ENCODE measurements at regions not wholly inside any gene's neighbourhood (a gene's known extent, or its start where the extent isn't known, plus 50 kb on each side); places are given as distances from the start of the nearest gene placed in this dataset.

DNA sequence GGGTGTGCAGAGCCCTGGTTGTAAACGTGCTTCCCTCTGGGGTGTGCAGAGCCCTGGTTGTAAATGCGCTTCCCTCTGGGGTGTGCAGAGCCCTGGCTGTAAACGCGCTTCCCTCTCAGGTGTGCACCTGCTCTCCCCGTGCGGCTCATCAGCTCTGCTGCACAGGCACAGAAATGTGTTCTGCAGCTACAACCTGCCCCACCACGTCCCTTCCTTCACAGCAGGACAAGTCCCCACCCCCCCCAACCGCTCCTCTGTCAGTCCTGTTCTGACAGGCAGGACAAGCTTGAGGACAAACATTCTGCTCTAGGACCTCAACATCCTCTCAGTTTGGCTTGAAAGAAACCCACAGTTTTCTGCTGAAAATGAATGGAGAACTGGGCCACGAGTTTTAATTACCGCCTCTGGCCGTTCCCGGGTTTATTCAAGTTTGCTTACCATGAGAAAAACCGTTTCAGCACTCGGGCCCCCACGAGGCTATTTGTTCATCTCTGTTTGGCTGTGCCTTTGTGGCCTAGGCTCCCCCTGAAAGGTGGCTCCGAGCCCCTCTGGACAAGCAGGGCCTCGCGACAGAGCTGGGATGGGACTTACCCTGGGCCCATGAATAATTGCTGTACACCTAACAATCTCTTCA, 81.0 kb upstream of the ASB18 start:
- TF ChIP-seq, protein P1, sequence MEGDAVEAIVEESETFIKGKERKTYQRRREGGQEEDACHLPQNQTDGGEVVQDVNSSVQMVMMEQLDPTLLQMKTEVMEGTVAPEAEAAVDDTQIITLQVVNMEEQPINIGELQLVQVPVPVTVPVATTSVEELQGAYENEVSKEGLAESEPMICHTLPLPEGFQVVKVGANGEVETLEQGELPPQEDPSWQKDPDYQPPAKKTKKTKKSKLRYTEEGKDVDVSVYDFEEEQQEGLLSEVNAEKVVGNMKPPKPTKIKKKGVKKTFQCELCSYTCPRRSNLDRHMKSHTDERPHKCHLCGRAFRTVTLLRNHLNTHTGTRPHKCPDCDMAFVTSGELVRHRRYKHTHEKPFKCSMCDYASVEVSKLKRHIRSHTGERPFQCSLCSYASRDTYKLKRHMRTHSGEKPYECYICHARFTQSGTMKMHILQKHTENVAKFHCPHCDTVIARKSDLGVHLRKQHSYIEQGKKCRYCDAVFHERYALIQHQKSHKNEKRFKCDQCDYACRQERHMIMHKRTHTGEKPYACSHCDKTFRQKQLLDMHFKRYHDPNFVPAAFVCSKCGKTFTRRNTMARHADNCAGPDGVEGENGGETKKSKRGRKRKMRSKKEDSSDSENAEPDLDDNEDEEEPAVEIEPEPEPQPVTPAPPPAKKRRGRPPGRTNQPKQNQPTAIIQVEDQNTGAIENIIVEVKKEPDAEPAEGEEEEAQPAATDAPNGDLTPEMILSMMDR (IDR thresholded peaks at IDR 0.05; ENCODE audit: insufficient read depth, low read length, poor library complexity, severe bottlenecking): no peak
- TF ChIP-seq EZH2phosphoT487 (conservative IDR thresholded peaks at IDR 0.05; ENCODE audit: low read length): no peak
